T-helper 2 cell treated with Interferon-gamma antibody and Interleukin-4, amounts not matched to agents 5 μg/mL and 100 μg/mL, for 36 hours (primary cell): ENCODE measurements at regions not wholly inside any gene's neighbourhood (a gene's known extent, or its start where the extent isn't known, plus 50 kb on each side); places are given as distances from the start of the nearest gene placed in this dataset.

Experiments used
- DNase-seq: peaks from one replicate; pipeline ENCODE4 v3.0.0; 2021; ENCODE audit warnings: low spot score
- H3K27ac Mint-ChIP-seq: one replicate; pipeline ENCODE4 v1.8.0; 2021; ENCODE audit warnings: mild to moderate bottlenecking, mixed read lengths
- H3K27me3 Mint-ChIP-seq: one replicate; pipeline ENCODE4 v1.8.0; 2021; ENCODE audit warnings: low read depth, mixed read lengths
- H3K36me3 Mint-ChIP-seq: one replicate; pipeline ENCODE4 v1.8.0; 2021; ENCODE audit warnings: low read depth, mixed read lengths
- H3K4me1 Mint-ChIP-seq: one replicate; pipeline ENCODE4 v1.8.0; 2021; ENCODE audit warnings: low read depth, mixed read lengths
- H3K4me3 Mint-ChIP-seq: one replicate; pipeline ENCODE4 v1.8.0; 2022; ENCODE audit warnings: mild to moderate bottlenecking, moderate library complexity, mixed read lengths
- H3K9me3 Mint-ChIP-seq: one replicate; pipeline ENCODE4 v1.8.0; 2021; ENCODE audit warnings: mixed read lengths

DNA sequence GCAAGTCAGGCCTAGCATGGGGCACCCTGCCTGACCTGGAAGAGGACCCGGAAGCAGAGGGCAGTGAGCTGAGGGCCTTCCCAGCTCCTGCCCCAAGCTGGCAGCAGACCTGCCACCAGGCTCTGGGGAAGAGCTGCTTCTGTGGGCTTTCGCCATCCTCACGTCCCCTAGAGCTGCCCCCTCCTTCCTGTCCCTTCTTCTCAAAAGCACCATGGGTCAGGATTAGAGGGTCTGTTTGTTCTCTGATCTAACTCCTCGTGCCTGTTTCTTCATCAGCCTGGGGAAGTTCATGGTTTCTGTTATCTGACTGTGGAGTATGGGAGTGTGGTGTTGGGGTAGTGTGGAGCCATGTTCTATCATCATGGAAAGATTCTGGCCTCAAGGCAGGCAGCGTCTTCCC lies 58.4 kb upstream of the POLG start:
- Mint-ChIP-seq H3K27me3 (peaks cover 53% of the 10 kb centered on the region), H3K4me1 (no peaks in the 10 kb centered on the region), H3K9me3 (no peaks in the 10 kb centered on the region), H3K27ac (no peak overlapping the region), H3K4me3 (no peak overlapping the region), H3K36me3 (no peaks in the 10 kb centered on the region)
- no peak for DNase-seq

DNA sequence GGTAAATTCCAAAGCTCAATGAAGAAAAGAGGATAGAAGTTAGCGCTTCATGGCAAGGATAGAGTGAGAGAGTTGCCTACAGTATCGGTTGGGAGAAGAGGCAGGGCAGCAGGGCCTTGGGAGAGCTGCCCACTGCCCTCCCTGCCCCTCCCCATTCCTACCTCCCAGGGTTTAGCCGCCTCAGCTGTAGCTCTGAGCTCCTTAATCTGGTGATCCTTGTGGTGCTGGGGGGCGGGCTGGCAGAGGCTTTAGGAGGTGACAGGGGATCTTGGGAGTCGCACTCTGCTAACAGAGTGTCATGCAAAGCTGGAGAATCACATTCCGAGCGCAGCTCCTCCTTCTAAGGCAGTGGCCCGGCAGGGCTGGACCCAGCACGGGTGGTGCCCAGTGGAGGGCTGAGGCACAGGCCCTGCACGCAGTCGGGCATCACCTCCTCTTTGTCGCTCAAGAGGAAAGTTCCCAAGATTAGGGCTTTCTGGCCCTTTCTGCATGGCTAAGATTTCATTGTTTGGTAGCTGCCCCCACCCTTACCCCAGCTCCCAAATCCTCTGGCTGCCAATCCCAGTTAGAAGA lies 57.1 kb upstream of the POLG start:
- Mint-ChIP-seq H3K27me3 (peaks cover 54% of the 10 kb centered on the region), H3K4me3 (no peak overlapping the region), H3K9me3 (no peaks in the 10 kb centered on the region), H3K4me1 (no peaks in the 10 kb centered on the region), H3K36me3 (no peaks in the 10 kb centered on the region), H3K27ac (no peak overlapping the region)
- no peak for DNase-seq

DNA sequence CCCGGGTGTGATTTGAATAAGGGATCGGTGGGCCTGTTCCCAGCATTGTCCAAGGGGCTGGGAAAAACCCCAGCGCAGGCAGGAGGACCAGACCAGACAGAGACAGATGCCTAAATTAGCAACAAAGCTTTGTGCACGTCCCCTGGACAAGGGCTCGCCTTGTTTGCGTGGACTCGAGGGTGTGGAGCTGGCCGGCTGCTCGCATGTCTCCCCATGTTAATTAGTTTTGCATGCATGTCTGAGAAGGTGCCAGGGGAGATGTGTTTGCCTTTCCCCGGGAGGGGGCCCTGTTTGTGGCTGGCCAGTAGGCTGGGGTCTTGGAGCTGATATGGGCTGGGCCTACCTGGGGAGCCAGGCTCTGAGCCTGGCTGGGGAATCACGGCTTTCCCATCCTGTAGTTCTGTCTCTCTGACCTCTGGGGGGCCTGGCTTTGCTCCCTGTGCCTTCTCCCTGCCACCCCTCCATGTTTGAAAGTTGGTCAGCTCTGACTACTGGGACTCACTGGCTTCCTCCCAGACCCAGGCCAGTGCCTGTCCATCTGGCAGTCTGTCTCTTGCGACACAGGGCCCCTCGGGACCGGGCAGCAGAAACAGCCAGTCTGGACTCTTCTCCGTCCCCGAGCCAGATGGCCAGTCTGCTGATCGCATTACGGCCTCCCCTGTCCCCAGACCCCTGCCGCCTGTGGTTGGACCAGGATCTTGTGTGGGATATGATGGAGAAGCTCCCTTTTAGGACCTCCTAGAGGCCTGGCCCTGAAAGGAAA lies 55.4 kb upstream of the POLG start:
- no peaks in the 10 kb centered on the region for H3K36me3 Mint-ChIP-seq
- no peak for DNase-seq
- no peak overlapping the region for H3K4me3 Mint-ChIP-seq
- H3K27me3 Mint-ChIP-seq = peaks cover 41% of the 10 kb centered on the region
- H3K4me1 Mint-ChIP-seq = no peaks in the 10 kb centered on the region
- no peaks in the 10 kb centered on the region for H3K9me3 Mint-ChIP-seq
- H3K27ac Mint-ChIP-seq = no peak overlapping the region

DNA sequence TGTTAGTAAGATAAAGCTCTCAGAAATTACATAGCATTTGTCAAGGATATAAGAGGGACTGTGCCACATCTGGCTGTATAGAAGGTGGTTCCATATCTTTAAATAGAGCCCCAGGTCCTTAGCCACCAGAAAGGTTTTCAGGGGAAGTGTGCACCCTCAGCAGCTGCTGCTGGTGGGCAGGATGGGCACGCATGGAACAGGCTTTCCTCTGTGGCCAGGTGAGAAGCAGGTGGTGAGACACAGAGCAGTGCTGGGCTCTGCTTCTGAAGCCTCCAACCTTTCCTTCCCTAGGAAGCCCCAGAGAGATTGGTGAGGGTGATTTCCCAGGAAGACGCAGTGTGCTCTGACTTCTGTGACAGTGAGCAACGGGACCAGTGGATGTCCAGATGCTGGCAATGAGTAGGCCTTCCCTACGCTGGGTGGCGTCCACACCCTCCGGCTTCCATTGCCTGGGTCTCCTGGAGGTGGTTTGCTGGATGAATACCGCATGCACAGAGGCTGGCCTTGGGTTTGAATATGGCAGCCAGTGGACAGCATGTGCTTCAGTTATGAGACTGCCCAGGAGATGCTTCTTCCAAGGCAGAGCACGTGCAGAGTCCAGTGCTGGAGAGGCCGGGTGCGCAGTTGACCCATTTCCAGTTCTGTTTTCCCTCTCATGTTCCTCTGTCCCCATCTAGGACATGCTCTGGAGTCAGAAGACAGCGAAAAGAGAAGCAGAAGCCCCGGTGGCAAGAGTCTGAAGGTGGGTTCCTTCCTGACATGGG lies 52.7 kb upstream of the POLG start:
- Mint-ChIP-seq H3K36me3 (no peaks in the 10 kb centered on the region), H3K4me1 (no peaks in the 10 kb centered on the region), H3K27ac (no peak overlapping the region), H3K9me3 (no peaks in the 10 kb centered on the region), H3K27me3 (peaks cover 34% of the 10 kb centered on the region), H3K4me3 (no peak overlapping the region)
- DNase-seq = no peak

DNA sequence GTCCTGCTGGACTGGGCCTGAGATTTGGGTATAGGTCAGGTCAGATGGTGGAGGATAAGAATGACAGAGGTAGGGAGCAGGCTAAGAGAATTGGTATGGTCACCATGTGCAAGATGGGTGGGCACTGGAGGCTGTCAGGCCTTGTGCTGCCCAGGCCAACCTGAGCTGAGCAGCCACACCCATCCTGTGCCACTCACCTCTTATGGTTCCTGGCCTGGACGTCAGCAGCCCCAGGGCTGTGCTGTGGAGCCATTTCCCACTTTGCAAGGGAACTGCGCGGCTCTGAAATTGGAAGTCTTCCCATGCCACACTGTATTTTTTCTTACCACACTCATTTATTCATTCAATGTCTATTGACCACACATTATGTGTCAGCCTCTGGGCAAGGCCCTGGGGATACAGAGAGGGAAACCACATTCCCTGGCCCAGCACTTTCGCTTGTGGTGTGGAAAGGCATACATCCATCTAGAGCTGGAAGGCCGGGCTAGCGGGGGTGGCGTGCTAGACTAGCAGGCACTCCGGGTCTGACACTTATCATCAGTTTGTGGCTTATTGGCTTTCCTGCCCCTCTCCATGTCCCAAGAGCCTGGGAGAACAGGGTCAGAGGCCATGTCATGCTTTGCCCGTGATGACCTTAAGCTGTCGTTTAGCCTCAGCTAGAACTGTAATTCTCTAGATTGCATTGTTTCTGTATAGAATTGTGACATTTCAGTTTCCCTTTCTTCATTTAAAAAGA lies 51.1 kb upstream of the POLG start:
- H3K27ac Mint-ChIP-seq = no peak overlapping the region
- H3K36me3 Mint-ChIP-seq = no peaks in the 10 kb centered on the region
- H3K4me1 Mint-ChIP-seq = no peaks in the 10 kb centered on the region
- H3K27me3 Mint-ChIP-seq = peaks cover 45% of the 10 kb centered on the region
- no peak for DNase-seq
- no peak overlapping the region for H3K4me3 Mint-ChIP-seq
- no peaks in the 10 kb centered on the region for H3K9me3 Mint-ChIP-seq
